ENCODE measurements at regions not wholly inside any gene's neighbourhood (a gene's known extent, or its start where the extent isn't known, plus 50 kb on each side); places are given as distances from the start of the nearest gene placed in this dataset.

DNA sequence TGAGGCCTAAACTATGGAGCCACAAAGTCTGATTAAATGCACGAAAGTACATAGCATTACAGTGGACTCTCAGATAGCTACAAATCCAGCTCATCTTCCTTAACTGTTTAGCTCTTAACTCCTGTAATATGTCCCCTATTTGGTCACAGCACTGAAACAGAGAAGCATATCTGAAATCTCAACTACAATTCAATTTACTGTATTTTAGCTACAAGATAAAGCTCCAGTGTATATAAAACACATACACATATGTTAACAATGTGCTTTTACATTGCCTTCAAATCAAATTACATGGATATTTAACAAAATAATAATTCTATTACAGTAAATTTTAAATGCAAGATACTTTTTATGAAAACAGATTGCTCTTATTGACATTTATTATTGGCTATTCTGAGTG lies 849.3 kb upstream of the PRMT6 start (continued):
- TF ChIP-seq, protein P1, sequence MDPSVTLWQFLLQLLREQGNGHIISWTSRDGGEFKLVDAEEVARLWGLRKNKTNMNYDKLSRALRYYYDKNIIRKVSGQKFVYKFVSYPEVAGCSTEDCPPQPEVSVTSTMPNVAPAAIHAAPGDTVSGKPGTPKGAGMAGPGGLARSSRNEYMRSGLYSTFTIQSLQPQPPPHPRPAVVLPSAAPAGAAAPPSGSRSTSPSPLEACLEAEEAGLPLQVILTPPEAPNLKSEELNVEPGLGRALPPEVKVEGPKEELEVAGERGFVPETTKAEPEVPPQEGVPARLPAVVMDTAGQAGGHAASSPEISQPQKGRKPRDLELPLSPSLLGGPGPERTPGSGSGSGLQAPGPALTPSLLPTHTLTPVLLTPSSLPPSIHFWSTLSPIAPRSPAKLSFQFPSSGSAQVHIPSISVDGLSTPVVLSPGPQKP (IDR thresholded peaks at IDR 0.05; ENCODE audit: low read depth, low read length) = no peak
- TF ChIP-seq, protein P2, sequence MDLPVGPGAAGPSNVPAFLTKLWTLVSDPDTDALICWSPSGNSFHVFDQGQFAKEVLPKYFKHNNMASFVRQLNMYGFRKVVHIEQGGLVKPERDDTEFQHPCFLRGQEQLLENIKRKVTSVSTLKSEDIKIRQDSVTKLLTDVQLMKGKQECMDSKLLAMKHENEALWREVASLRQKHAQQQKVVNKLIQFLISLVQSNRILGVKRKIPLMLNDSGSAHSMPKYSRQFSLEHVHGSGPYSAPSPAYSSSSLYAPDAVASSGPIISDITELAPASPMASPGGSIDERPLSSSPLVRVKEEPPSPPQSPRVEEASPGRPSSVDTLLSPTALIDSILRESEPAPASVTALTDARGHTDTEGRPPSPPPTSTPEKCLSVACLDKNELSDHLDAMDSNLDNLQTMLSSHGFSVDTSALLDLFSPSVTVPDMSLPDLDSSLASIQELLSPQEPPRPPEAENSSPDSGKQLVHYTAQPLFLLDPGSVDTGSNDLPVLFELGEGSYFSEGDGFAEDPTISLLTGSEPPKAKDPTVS (IDR thresholded peaks at IDR 0.05; ENCODE audit: low read depth, low read length) = no peak
- TF ChIP-seq MEF2A (IDR thresholded peaks at IDR 0.05; ENCODE audit: insufficient read depth, low read depth, low read length) = no peak
- no peak for TF ChIP-seq KAT2A (conservative IDR thresholded peaks at IDR 0.05; ENCODE audit: control insufficient read depth, low read depth, low read length)
- no peak for TF ChIP-seq ATF7 (IDR thresholded peaks at IDR 0.05; ENCODE audit: low read depth)
- no peak for TF ChIP-seq TARDBP (IDR thresholded peaks at IDR 0.05; ENCODE audit: borderline replicate concordance)
- TF ChIP-seq, protein P3, sequence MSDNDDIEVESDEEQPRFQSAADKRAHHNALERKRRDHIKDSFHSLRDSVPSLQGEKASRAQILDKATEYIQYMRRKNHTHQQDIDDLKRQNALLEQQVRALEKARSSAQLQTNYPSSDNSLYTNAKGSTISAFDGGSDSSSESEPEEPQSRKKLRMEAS (IDR thresholded peaks at IDR 0.05; ENCODE audit: low read depth, low read length) = no peak
- TF ChIP-seq, protein P4, sequence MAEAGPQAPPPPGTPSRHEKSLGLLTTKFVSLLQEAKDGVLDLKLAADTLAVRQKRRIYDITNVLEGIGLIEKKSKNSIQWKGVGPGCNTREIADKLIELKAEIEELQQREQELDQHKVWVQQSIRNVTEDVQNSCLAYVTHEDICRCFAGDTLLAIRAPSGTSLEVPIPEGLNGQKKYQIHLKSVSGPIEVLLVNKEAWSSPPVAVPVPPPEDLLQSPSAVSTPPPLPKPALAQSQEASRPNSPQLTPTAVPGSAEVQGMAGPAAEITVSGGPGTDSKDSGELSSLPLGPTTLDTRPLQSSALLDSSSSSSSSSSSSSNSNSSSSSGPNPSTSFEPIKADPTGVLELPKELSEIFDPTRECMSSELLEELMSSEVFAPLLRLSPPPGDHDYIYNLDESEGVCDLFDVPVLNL (IDR thresholded peaks at IDR 0.05; ENCODE audit: low read depth, low read length) = no peak
- TF ChIP-seq SUPT20H (IDR thresholded peaks at IDR 0.05; ENCODE audit: borderline replicate concordance, control insufficient read depth, low read depth, low read length) = no peak
- no peak for TF ChIP-seq MTA3 (IDR thresholded peaks at IDR 0.05; ENCODE audit: borderline replicate concordance, low read length)
- TF ChIP-seq, protein P5, sequence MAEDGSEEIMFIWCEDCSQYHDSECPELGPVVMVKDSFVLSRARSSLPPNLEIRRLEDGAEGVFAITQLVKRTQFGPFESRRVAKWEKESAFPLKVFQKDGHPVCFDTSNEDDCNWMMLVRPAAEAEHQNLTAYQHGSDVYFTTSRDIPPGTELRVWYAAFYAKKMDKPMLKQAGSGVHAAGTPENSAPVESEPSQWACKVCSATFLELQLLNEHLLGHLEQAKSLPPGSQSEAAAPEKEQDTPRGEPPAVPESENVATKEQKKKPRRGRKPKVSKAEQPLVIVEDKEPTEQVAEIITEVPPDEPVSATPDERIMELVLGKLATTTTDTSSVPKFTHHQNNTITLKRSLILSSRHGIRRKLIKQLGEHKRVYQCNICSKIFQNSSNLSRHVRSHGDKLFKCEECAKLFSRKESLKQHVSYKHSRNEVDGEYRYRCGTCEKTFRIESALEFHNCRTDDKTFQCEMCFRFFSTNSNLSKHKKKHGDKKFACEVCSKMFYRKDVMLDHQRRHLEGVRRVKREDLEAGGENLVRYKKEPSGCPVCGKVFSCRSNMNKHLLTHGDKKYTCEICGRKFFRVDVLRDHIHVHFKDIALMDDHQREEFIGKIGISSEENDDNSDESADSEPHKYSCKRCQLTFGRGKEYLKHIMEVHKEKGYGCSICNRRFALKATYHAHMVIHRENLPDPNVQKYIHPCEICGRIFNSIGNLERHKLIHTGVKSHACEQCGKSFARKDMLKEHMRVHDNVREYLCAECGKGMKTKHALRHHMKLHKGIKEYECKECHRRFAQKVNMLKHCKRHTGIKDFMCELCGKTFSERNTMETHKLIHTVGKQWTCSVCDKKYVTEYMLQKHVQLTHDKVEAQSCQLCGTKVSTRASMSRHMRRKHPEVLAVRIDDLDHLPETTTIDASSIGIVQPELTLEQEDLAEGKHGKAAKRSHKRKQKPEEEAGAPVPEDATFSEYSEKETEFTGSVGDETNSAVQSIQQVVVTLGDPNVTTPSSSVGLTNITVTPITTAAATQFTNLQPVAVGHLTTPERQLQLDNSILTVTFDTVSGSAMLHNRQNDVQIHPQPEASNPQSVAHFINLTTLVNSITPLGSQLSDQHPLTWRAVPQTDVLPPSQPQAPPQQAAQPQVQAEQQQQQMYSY (CRISPR knock-in tag; IDR thresholded peaks at IDR 0.05) = no peak
- TF ChIP-seq MEF2B (IDR thresholded peaks at IDR 0.05; ENCODE audit: partially characterized antibody, poor library complexity, severe bottlenecking) = no peak
- no peak for TF ChIP-seq WRNIP1 (IDR thresholded peaks at IDR 0.05; ENCODE audit: borderline replicate concordance, low read depth, low read length)
- no peak for TF ChIP-seq NR2C1 (IDR thresholded peaks at IDR 0.05)
- TF ChIP-seq ASH2L (IDR thresholded peaks at IDR 0.05; ENCODE audit: borderline replicate concordance, low read depth) = no peak

Data from GM12878 (cell line).